ENCODE measurements at regions not wholly inside any gene's neighbourhood (a gene's known extent, or its start where the extent isn't known, plus 50 kb on each side); places are given as distances from the start of the nearest gene placed in this dataset.

DNA sequence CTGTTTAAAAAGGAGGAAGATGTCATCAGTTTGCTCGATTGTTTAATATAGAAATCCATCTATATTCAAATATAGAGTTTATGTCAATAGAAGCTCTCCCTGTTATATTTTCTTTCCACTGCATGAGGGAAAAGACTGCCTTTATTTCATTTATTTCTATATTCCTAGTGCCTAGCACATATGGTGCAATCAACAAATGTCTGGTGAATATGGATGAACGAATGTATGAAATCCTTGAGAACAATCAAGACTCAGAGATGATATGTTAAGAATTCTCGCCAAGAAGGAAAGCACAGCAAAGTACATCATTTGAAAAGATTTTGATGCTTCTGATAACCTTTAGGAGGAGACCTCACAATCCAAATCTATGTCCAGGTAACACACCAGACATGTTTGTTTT, 296.0 kb upstream of the LMO3 start:
- H3K4me1 ChIP-seq (ENCODE audit: control insufficient read depth, insufficient read depth, low read length) = no peaks in the 10 kb centered on the region
- H3K36me3 ChIP-seq (ENCODE audit: control insufficient read depth, insufficient read depth, low read length) = no peaks in the 10 kb centered on the region
- no peaks in the 10 kb centered on the region for H3K27me3 ChIP-seq (ENCODE audit: control insufficient read depth, insufficient read depth, low read length)
- no peak overlapping the region for H3K9ac ChIP-seq (ENCODE audit: low read length)
- H3K4me3 ChIP-seq (ENCODE audit: low read length) = no peak overlapping the region
- no peak overlapping the region for H3K27ac ChIP-seq (ENCODE audit: low read depth, low read length)

DNA sequence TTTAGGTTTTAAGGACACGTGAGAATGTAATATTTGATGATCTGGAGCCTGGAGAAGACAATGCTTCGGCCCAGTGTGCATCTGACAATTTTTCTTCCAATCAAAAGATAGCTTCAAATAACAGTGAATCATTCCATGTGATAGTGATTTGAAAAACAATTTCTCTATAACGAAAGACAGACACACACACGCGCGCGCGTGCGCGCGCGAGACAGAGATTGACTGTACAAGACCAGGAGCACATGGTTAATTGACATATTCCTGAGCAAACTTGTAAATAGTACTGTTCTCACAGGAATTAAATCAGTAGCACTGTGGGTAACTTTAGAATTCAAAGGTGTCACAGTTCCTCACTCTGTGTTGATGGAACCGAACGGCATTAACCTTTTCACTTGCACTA, 287.5 kb upstream of the LMO3 start:
- no peaks in the 10 kb centered on the region for H3K36me3 ChIP-seq (ENCODE audit: control insufficient read depth, insufficient read depth, low read length)
- H3K4me3 ChIP-seq (ENCODE audit: low read length) = no peak overlapping the region
- H3K27me3 ChIP-seq (ENCODE audit: control insufficient read depth, insufficient read depth, low read length) = no peaks in the 10 kb centered on the region
- no peaks in the 10 kb centered on the region for H3K4me1 ChIP-seq (ENCODE audit: control insufficient read depth, insufficient read depth, low read length)
- H3K27ac ChIP-seq (ENCODE audit: low read depth, low read length) = no peak overlapping the region
- no peak overlapping the region for H3K9ac ChIP-seq (ENCODE audit: low read length)

DNA sequence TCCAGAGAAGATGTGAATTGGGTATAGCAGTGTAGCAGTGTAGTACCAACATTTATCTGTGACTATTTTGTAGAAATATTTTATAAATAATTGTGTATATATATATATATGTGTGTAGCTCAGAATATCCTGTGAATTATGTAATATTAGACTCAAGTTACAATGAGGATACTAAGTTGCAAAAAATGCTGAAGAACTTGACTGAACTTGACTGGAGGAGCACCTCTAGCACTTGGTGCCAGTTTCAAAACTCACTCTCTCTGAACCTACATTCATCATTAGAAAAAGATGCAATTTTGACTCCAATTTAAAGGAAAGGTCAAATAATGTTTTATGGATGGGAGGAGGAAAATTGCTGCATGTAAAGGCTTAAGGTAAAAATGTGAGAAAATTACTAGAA, 285.7 kb upstream of the LMO3 start:
- no peak overlapping the region for H3K9ac ChIP-seq (ENCODE audit: low read length)
- H3K4me3 ChIP-seq (ENCODE audit: low read length) = no peak overlapping the region
- no peak overlapping the region for H3K27ac ChIP-seq (ENCODE audit: low read depth, low read length)

GRCh38 chr12:16884819-16885218, 278.9 kb upstream of the LMO3 start:
- Histone ChIP-seq H3K4me1 (ENCODE audit: control insufficient read depth, insufficient read depth, low read length) (no peaks in the 10 kb centered on the region), H3K9ac (ENCODE audit: low read length) (no peak overlapping the region), H3K4me3 (ENCODE audit: low read length) (no peak overlapping the region), H3K27me3 (ENCODE audit: control insufficient read depth, insufficient read depth, low read length) (no peaks in the 10 kb centered on the region), H3K27ac (ENCODE audit: low read depth, low read length) (no peak overlapping the region), H3K36me3 (ENCODE audit: control insufficient read depth, insufficient read depth, low read length) (no peaks in the 10 kb centered on the region)

More for the DNA sequence above, 285.7 kb upstream of the LMO3 start:
- no peaks in the 10 kb centered on the region for H3K27me3 ChIP-seq (ENCODE audit: control insufficient read depth, insufficient read depth, low read length)
- no peaks in the 10 kb centered on the region for H3K4me1 ChIP-seq (ENCODE audit: control insufficient read depth, insufficient read depth, low read length)
- no peaks in the 10 kb centered on the region for H3K36me3 ChIP-seq (ENCODE audit: control insufficient read depth, insufficient read depth, low read length)

DNA sequence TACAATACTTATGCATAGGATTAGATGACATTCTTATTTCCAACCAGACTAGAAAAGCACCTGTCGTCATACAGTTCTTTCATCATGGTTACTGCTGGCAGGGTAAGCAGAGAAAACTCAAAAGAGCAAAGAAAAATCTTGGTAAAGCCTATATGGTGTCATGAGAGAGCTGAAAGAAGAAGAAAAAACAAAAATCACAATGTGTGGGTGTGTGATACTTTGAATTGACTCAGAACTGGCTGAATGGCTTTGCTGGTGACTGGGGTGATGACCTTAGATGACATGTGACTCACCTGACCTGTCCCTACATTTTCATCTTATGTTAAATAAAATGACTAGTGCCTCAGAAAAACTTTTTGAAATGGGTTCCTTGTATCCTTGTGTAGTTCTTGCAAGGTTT, 278.1 kb upstream of the LMO3 start:
- Histone ChIP-seq H3K9ac (ENCODE audit: low read length) (no peak overlapping the region), H3K27me3 (ENCODE audit: control insufficient read depth, insufficient read depth, low read length) (no peaks in the 10 kb centered on the region), H3K4me3 (ENCODE audit: low read length) (no peak overlapping the region), H3K36me3 (ENCODE audit: control insufficient read depth, insufficient read depth, low read length) (no peaks in the 10 kb centered on the region), H3K27ac (ENCODE audit: low read depth, low read length) (no peak overlapping the region), H3K4me1 (ENCODE audit: control insufficient read depth, insufficient read depth, low read length) (no peaks in the 10 kb centered on the region)

DNA sequence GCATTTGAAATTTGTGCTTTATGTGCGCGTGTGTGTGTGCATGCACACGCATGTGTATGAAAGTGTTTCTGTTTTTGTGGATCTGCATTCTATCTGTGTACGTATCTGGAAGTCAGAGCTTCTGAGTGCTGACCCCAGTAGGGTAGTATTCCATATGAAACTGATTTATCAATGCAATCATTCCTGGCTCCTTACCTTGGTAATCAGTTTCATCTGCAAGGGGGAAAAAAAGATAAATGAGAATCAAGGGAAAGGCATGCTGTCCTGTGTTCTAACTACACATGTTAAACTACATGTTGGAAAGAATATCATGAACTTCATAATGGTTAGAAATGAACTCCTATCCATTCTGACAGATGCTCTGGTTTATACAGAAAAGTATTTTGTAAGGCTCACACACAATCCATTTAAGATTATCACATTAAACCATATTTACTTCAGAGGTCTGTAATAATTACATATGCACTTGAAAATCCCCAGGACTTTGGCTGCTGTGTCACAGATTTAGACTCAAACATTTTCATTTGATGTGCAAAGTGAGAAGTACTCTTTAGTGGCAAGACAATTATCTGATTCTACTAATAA, 276.1 kb upstream of the LMO3 start:
- Histone ChIP-seq H3K36me3 (ENCODE audit: control insufficient read depth, insufficient read depth, low read length) (no peaks in the 10 kb centered on the region), H3K27me3 (ENCODE audit: control insufficient read depth, insufficient read depth, low read length) (no peaks in the 10 kb centered on the region), H3K27ac (ENCODE audit: low read depth, low read length) (no peak overlapping the region), H3K9ac (ENCODE audit: low read length) (no peak overlapping the region), H3K4me1 (ENCODE audit: control insufficient read depth, insufficient read depth, low read length) (no peaks in the 10 kb centered on the region), H3K4me3 (ENCODE audit: low read length) (no peak overlapping the region)

GRCh38 chr12:16880864-16881285, 274.9 kb upstream of the LMO3 start:
- H3K27me3 ChIP-seq (ENCODE audit: control insufficient read depth, insufficient read depth, low read length) = no peaks in the 10 kb centered on the region
- no peaks in the 10 kb centered on the region for H3K36me3 ChIP-seq (ENCODE audit: control insufficient read depth, insufficient read depth, low read length)
- no peaks in the 10 kb centered on the region for H3K4me1 ChIP-seq (ENCODE audit: control insufficient read depth, insufficient read depth, low read length)
- H3K9ac ChIP-seq (ENCODE audit: low read length) = no peak overlapping the region
- H3K27ac ChIP-seq (ENCODE audit: low read depth, low read length) = no peak overlapping the region
- peak overlapping the region; percentile 48 for H3K4me3 ChIP-seq (ENCODE audit: low read length)

- Histone ChIP-seq H3K27ac (ENCODE audit: low read depth, low read length) (no peak overlapping the region), H3K4me3 (ENCODE audit: low read length) (no peak overlapping the region), H3K36me3 (ENCODE audit: control insufficient read depth, insufficient read depth, low read length) (no peaks in the 10 kb centered on the region), H3K27me3 (ENCODE audit: control insufficient read depth, insufficient read depth, low read length) (no peaks in the 10 kb centered on the region), H3K9ac (ENCODE audit: low read length) (no peak overlapping the region), H3K4me1 (ENCODE audit: control insufficient read depth, insufficient read depth, low read length) (no peaks in the 10 kb centered on the region)
Measured at GRCh38 chr12:16870845-16871244, 264.9 kb upstream of the LMO3 start.

GRCh38 chr12:16863742-16864141, 257.8 kb upstream of the LMO3 start:
- H3K9ac ChIP-seq (ENCODE audit: low read length) = no peak overlapping the region
- H3K27me3 ChIP-seq (ENCODE audit: control insufficient read depth, insufficient read depth, low read length) = no peaks in the 10 kb centered on the region
- H3K4me3 ChIP-seq (ENCODE audit: low read length) = no peak overlapping the region
- H3K27ac ChIP-seq (ENCODE audit: low read depth, low read length) = no peak overlapping the region
- no peaks in the 10 kb centered on the region for H3K4me1 ChIP-seq (ENCODE audit: control insufficient read depth, insufficient read depth, low read length)
- H3K36me3 ChIP-seq (ENCODE audit: control insufficient read depth, insufficient read depth, low read length) = no peaks in the 10 kb centered on the region

DNA sequence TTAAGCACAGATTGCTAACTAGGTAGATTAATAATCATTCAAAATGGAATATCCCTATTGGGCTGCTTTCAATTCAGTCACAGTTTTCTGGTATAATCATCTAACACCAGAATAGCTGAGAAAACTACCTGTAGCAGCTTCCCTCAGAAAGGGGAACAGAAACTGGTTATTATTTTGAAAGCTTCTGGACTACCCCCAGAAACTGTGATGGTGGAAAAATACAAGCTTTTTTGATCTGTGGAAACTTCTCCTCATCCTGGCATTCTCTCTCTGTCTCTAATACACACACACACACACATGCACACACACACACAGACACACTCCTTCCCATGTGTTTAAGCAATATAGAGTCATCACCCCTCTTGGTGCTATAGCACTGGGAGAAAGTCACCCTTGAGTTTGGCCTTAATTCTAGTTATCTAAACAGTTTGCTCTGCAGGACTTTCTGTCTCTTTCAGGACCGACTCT, 251.5 kb upstream of the LMO3 start:
- Histone ChIP-seq H3K27ac (ENCODE audit: low read depth, low read length) (no peak overlapping the region), H3K4me3 (ENCODE audit: low read length) (no peak overlapping the region), H3K27me3 (ENCODE audit: control insufficient read depth, insufficient read depth, low read length) (no peaks in the 10 kb centered on the region), H3K9ac (ENCODE audit: low read length) (no peak overlapping the region), H3K4me1 (ENCODE audit: control insufficient read depth, insufficient read depth, low read length) (no peaks in the 10 kb centered on the region), H3K36me3 (ENCODE audit: control insufficient read depth, insufficient read depth, low read length) (no peaks in the 10 kb centered on the region)

DNA sequence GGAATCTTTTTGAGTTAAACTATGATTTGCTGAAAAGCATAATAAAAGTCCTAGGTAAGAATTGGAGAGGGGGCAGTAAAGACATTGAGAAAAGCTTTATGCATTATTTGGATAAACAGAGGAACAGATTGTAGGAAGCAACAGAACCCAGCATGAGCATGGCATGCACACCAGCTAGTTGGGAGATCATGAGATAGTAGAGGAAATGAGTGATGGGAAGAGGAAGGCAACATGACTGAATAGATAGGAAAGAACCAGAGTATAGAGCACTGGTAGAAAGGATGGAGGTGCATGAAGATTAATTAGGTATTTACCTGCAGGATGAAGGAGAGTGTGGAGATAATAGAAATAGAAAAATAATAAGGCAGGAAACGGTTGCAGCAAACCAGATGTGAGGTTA, 248.5 kb upstream of the LMO3 start:
- Histone ChIP-seq H3K9ac (ENCODE audit: low read length) (no peak overlapping the region), H3K4me3 (ENCODE audit: low read length) (no peak overlapping the region), H3K36me3 (ENCODE audit: control insufficient read depth, insufficient read depth, low read length) (no peaks in the 10 kb centered on the region), H3K27ac (ENCODE audit: low read depth, low read length) (no peak overlapping the region), H3K27me3 (ENCODE audit: control insufficient read depth, insufficient read depth, low read length) (no peaks in the 10 kb centered on the region), H3K4me1 (ENCODE audit: control insufficient read depth, insufficient read depth, low read length) (no peaks in the 10 kb centered on the region)

GRCh38 chr12:16849473-16849872, 243.5 kb upstream of the LMO3 start:
- Histone ChIP-seq H3K36me3 (ENCODE audit: control insufficient read depth, insufficient read depth, low read length) (no peaks in the 10 kb centered on the region), H3K27me3 (ENCODE audit: control insufficient read depth, insufficient read depth, low read length) (no peaks in the 10 kb centered on the region), H3K27ac (ENCODE audit: low read depth, low read length) (no peak overlapping the region), H3K4me3 (ENCODE audit: low read length) (no peak overlapping the region), H3K9ac (ENCODE audit: low read length) (no peak overlapping the region), H3K4me1 (ENCODE audit: control insufficient read depth, insufficient read depth, low read length) (no peaks in the 10 kb centered on the region)

DNA sequence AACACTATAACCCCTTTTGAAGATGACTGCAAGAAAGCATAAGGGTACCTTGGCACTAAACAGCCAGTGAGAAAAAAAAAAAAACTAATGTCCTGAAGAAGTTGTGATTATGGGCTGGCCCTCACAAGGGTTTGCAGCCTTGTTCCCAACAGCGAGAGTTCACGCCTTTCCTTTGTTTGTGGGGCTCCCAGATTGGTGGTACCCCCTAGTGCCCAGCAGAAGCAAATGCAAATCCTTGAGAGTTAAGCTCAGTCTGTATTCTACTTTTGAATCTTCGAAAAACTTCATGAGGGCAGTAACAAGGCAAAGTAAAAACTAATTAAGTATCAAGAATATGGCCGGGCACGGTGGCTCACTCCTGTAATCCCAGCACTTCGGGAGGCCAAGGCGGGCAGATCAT, 238.9 kb upstream of the LMO3 start:
- Histone ChIP-seq H3K36me3 (ENCODE audit: control insufficient read depth, insufficient read depth, low read length) (no peaks in the 10 kb centered on the region), H3K27me3 (ENCODE audit: control insufficient read depth, insufficient read depth, low read length) (no peaks in the 10 kb centered on the region), H3K4me3 (ENCODE audit: low read length) (no peak overlapping the region), H3K4me1 (ENCODE audit: control insufficient read depth, insufficient read depth, low read length) (no peaks in the 10 kb centered on the region), H3K27ac (ENCODE audit: low read depth, low read length) (no peak overlapping the region), H3K9ac (ENCODE audit: low read length) (no peak overlapping the region)

Data from rectal smooth muscle tissue (tissue), 1 donor.